Psoas muscle (tissue), 7 donors: ENCODE measurements at regions not wholly inside any gene's neighbourhood (a gene's known extent, or its start where the extent isn't known, plus 50 kb on each side); places are given as distances from the start of the nearest gene placed in this dataset.

ENCODE experiments used
- ATAC-seq, 4 donors: fragments of 200-7000 bp; cut with Tn5 transposase; one replicate each; pipeline ENCODE4 v1.9.1; 2020; ENCODE audit warnings: moderate library complexity in 3 of 4, mild to moderate bottlenecking in 2 of 4
- DNase-seq, 2 donors: peaks; one replicate each; pipeline ENCODE4 v3.0.0-alpha.2; 2020
- H3K27ac ChIP-seq: fragments of 200-600 bp; one replicate; pipeline ENCODE4 v1.8.0; 2022
- H3K27me3 ChIP-seq, 3 donors: fragments of 200-600 bp in 1 of 3; one replicate each; pipeline versions ENCODE4 v1.6.1 to v1.8.0; 2013 to 2022; ENCODE audit warnings: low read length in 2 of 3, mild to moderate bottlenecking in 2 of 3, moderate library complexity in 1 of 3; ENCODE audit not compliant: insufficient read depth in 3 of 3
- H3K36me3 ChIP-seq, 2 donors: fragments of 200-600 bp in 1 of 2; one replicate each; pipeline versions ENCODE4 v1.6.1 to v1.8.0; 2013 to 2022; ENCODE audit warnings: low read depth in 1 of 2, mild to moderate bottlenecking in 1 of 2, moderate library complexity in 1 of 2; ENCODE audit not compliant: insufficient read depth in 1 of 2
- H3K4me1 ChIP-seq: fragments of 200-600 bp; one replicate; pipeline ENCODE4 v1.8.0; 2022
- H3K4me3 ChIP-seq: fragments of 200-600 bp; one replicate; pipeline ENCODE4 v1.8.0; 2022; ENCODE audit warnings: mild to moderate bottlenecking
- H3K9me3 ChIP-seq: fragments of 200-600 bp; one replicate; pipeline ENCODE4 v1.8.0; 2022
- WGBS, 3 donors: extraction: QIAGEN DNeasy Blood & Tissue Kit; methylation state at CpG; one replicate each; pipeline versions ENCODE4 v1.1.6 to v1.1.7; 2013; 5-methylcytosine and 5-hydroxymethylcytosine counted together
- intact Hi-C, 2 donors: fragments of 100-400 bp; cut with DNase I; formaldehyde crosslinking; loops; one replicate each; pipeline versions ENCODE4 v1.11.0 to v1.14.2; 2022
- TF ChIP-seq, protein P1 (sequence below): fragments of 200-600 bp; IDR thresholded peaks from one replicate; pipeline ENCODE4 v1.8.0; 2022; ENCODE audit warnings: antibody characterized with exemption
- donor health status: healthy with polysubstance abuse.
- donor health status: DM: no; HTN: no; CAD: no; lungs with moderate emphysema.
- donor health status: Bipolar disorder and iron deficiency.
- donor health status: healthy.
- donor health status: DM: yes; HTN: yes; CAD: no.
- donor health status: DM: no; HTN: no; CAD: no.
- donor health status: DM: yes; HTN: yes; CAD: no.

DNA sequence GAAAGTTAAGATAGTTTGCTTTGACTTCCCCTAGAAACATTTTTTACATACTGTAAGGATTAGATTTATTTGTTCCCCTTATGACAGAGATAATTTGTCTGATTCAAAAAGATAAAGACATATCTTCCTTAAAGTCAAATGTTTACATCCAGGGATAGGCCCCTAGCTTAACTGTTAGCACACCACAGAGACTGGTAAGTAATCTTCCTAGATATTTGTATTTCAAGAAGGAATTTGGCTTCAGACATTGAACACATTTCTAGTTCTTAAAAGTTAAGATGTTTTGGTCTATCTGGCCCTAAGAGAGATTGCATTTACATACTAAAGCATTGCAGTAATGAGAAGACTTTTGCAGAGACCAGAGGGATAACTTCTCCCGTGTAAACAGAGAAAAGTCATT is 1201.1 kb upstream of the GJE1 start:
- no peaks in the 10 kb centered on the region for H3K4me1 ChIP-seq
- no peak for ATAC-seq
- no peak overlapping the region for H3K4me3 ChIP-seq
- H3K9me3 ChIP-seq = no peaks in the 10 kb centered on the region
- no peaks in the 10 kb centered on the region for H3K36me3 ChIP-seq
- H3K27me3 ChIP-seq = no peaks in the 10 kb centered on the region
- DNase-seq = no peak
- intact Hi-C loops = no loop called here
- TF ChIP-seq, protein P1, sequence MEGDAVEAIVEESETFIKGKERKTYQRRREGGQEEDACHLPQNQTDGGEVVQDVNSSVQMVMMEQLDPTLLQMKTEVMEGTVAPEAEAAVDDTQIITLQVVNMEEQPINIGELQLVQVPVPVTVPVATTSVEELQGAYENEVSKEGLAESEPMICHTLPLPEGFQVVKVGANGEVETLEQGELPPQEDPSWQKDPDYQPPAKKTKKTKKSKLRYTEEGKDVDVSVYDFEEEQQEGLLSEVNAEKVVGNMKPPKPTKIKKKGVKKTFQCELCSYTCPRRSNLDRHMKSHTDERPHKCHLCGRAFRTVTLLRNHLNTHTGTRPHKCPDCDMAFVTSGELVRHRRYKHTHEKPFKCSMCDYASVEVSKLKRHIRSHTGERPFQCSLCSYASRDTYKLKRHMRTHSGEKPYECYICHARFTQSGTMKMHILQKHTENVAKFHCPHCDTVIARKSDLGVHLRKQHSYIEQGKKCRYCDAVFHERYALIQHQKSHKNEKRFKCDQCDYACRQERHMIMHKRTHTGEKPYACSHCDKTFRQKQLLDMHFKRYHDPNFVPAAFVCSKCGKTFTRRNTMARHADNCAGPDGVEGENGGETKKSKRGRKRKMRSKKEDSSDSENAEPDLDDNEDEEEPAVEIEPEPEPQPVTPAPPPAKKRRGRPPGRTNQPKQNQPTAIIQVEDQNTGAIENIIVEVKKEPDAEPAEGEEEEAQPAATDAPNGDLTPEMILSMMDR = no peak
- WGBS, 3 donors = 75 to 88% (median 76%) methylated on average over 1 of the region's 1 CpG
- H3K27ac ChIP-seq = no peak overlapping the region

DNA sequence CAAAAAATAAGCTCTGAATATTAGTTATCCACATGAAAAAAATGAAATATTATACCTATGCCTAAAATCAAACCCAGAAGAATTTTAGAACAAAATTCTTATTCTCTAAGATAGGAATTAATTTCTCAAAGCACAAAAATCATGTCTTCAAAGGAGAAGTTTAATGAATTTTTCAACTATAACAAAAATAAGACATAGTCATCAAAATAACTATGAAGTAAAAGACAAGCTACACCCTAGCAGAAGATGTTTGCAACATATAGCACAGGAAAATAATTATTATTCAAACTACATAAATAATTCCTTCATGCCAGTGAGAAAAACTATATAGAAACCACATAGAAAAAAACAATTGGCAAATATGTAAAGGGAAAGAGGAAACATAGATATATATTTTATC is 1203.6 kb upstream of the GJE1 start:
- Histone ChIP-seq H3K9me3 (no peaks in the 10 kb centered on the region), H3K4me1 (no peaks in the 10 kb centered on the region), H3K27ac (no peak overlapping the region), H3K36me3 (no peaks in the 10 kb centered on the region), H3K27me3 (no peaks in the 10 kb centered on the region), H3K4me3 (no peak overlapping the region)
- DNase-seq (no peak), ATAC-seq (no peak)
- TF ChIP-seq, protein P1 = no peak
- intact Hi-C loops = loop anchor here in 1 of 2 donors (10.0 kb wide), 1 partner anchor 1554 kb away; the partner anchor contains the start of gene CITED2

DNA sequence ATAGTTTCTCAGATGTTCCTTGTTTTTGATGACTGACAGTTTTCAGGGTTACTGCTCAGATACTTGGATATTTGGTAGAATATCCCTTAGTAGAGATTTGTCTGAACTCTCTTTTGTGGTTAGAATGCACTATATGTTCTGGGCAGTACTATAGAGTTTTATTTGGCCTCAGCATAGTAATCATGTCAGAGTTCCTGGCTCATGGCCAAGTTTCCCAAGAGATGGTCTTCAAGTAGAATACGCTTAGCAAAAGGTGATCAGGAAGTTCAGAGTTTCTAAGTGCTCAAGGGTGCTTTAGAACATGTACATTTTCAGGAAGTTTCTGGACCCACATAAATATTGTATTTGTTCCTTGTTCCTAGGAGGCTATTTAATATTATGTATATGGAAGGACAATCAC is 1209.7 kb upstream of the GJE1 start:
- no peaks in the 10 kb centered on the region for H3K36me3 ChIP-seq
- no peak for ATAC-seq
- no peak for DNase-seq
- H3K4me1 ChIP-seq = no peaks in the 10 kb centered on the region
- 86 to 92% (median 87%) methylated on average over 1 of the region's 1 CpG for WGBS, 3 donors
- TF ChIP-seq, protein P1 = no peak
- no peak overlapping the region for H3K27ac ChIP-seq
- intact Hi-C loops = loop anchor here in 1 of 2 donors (10.0 kb wide), 1 partner anchor 1548 kb away; the partner anchor contains the start of gene CITED2
- no peak overlapping the region for H3K4me3 ChIP-seq
- H3K27me3 ChIP-seq = no peaks in the 10 kb centered on the region
- no peaks in the 10 kb centered on the region for H3K9me3 ChIP-seq

DNA sequence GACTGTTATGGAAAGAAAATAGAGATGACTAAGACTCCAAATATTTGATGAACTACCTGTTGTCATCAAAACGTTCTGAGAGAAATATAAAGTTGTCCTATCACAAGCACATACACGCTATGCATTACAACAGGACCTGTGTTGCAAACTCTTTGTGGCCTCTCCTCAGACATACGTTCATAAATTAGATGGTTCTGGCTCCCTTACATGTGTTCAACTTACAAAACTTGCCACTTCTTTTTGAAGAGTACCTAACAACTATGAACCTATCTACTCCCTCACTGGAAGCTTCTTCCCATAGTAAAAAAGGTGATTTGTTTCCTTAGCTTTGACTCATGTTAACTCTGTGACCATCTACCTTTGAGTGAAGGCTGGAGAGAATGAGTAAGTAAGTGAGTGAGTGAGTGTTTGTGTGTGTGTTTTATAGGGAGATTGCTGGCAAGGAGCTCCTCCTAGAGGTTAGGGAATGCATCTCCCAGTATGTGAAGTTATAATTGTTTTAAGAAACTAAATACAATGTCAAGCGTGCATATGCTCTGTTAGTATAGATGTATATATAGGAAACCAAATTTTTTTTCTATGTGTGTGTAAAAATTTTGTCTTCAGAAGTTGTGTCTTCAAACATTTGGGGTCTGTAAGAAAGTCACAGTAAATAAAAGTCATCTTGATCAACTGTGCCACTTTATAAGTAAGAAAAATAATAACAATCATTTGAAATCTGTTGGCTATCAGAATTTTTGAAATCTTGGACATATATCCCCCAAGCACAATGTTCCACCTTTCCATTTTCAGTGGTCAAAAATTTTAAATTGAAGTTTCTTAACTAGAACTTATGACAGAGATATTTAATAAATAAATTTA is 1211.1 kb upstream of the GJE1 start:
- no peak overlapping the region for H3K27ac ChIP-seq
- ATAC-seq (peak in 2 of 4 donors; percentile 55 to 56), DNase-seq (no peak)
- WGBS, 3 donors = 55 to 65% (median 55%) methylated on average over 4 of the region's 4 CpGs
- H3K4me1 ChIP-seq = no peaks in the 10 kb centered on the region
- no peaks in the 10 kb centered on the region for H3K36me3 ChIP-seq
- H3K4me3 ChIP-seq = no peak overlapping the region
- H3K9me3 ChIP-seq = no peaks in the 10 kb centered on the region
- intact Hi-C loops = loop anchor here in 1 of 2 donors (10.0 kb wide), 1 partner anchor 1547 kb away; the partner anchor contains the start of gene CITED2
- TF ChIP-seq, protein P1 = peak; percentile 50
- no peaks in the 10 kb centered on the region for H3K27me3 ChIP-seq
